GM04503 (cell line): ENCODE measurements at regions not wholly inside any gene's neighbourhood (a gene's known extent, or its start where the extent isn't known, plus 50 kb on each side); places are given as distances from the start of the nearest gene placed in this dataset.
"Not testable (repeated sequence)": the region's sequence is repeated elsewhere in the genome, so short reads cannot be mapped to it uniquely, and the experiment has no call there.

ENCODE experiments used
- DNase-seq: peaks from one replicate; pipeline ENCODE4 v3.0.0-alpha.2; 2012; ENCODE audit warnings: low read depth

DNA sequence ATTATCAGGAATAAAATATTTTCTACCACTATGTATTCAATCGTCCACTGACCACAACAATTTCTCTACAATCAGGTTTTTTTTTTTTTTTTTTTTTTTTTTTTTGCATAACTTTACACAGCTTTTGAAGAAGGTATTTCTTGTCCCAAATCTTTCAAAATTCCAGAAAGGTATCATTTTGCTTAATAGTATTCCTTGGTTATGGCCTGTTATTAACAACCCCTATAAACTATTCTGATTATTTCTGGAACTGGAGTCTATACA lies 145.3 kb downstream of the ALX1 start:
- DNase-seq, result no peak

DNA sequence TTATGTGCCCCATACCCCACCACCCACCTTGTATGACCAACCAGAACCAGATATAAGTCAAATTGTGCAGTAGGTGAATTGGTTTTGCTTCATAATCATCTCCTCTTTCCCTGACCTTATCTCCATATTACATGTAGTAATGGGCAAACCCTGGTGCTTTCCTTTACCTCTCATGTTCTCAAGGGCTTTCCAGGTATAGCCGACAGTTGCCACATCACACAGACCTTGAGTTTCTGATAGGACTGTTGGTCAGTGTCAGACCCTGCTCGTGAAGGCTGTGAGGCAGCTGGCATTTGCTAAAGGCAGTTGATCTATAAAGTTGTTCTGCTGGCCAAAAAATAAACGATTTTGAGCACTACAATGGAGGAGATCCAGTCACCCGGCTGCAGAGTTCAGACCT lies 145.9 kb downstream of the ALX1 start:
- DNase-seq, result no peak

DNA sequence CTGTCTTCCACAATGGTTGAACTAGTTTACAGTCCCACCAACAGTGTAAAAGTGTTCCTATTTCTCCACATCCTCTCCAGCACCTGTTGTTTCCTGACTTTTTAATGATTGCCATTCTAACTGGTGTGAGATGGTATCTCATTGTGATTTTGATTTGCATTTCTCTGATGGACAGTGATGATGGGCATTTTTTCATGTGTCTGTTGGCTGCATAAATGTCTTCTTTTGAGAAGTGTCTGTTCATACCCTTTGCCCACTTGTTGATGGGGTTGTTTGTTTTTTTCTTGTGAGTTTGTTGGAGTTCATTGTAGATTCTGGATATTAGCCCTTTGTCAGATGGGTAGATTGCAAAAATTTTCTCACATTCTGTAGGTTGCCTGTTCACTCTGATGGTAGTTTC lies 153.1 kb downstream of the ALX1 start:
- not testable (repeated sequence) for DNase-seq

DNA sequence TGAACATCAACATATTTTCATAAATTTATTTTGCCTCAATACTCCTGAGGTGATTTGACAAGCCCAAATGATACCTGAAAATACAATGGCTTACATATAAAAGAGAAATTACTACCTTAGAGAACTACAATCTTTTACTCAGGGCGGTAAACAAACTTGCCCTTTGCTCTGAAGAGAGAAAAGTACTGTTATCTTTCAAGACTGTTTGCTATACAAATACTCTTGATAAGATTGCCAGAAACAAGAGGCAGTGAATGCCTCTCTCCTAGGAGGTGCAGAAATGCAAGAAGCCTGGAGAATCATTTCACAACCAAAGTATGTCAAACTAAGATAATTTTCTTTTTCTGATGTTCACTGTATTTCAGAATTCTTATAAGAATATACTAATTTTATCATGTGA lies 160.3 kb downstream of the ALX1 start:
- no peak for DNase-seq

DNA sequence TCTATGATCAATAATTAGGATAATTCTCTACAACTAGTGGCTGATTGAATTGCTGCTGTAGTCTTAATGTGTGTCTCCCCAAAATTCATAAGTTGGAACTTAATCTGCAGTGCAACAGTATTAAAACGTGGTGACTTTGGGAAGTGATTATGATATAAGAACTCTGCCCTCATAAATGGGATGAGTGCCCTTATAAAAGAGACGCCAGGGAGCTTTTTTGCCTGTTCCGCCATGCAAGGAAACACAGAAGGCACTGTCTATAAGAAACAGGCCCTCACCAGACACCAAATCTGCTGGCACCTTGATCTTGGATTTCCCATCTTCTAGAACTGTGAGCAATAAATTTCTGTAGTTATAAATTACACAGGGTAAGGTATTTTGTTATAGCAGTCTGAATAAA lies 161.0 kb downstream of the ALX1 start:
- DNase-seq, result no peak

DNA sequence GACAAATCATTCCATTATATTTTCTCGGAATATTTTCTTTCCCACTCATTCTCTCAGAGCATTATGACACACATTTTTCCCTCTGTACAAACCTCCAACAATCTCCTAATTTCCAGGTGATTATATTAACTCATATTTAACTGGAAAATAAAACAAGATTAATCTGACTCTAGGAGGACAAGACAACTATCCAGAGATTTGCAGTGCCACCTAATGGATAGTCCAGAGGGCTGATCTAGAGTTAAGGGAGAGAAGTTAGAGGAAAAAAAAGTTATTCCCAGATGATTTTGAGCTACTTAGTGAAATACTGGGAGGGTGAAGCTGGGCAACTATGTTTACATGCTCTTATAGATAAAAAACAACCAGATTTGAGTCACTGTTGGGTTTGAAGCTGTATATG lies 161.7 kb downstream of the ALX1 start:
- no peak for DNase-seq

DNA sequence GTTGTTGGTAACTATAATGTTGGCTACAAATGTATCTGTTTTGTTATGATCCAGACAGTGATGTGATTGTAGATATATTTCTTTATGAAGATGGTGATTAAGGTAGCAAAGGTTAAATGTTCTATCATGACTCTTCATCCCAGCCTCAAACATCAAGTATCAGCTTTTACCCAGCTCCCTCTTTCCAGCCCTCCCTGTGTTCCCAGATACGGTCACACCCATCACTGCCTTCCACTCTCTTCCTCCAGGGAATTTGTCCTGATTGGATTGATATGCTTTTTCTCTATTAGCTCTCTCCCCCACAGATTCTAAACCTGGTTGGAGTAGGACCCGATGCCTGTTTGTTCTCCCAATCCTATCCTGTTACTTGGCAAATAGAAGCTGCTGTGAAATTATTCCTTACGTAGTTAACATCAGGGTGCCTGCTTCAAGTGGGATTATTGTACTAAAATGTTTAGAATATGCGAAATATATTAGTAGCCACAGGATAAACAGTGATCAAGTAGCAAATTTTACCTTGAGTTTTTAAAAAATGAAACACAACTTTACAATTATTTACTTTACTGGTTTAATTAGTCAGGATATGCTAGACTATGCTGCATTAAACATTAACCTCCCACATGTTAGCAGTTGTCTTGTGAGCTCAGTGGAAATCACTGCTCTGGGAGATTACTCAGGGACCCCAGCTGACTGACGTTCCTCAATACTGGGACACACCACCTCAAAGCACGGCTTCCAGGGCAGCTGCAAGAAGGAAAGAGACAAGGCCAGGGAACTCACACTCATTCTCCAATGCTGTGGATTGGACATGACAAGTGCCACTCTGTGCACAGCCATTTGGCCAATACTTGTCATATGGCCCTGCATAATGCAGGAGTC lies 165.3 kb downstream of the ALX1 start:
- no peak for DNase-seq

DNA sequence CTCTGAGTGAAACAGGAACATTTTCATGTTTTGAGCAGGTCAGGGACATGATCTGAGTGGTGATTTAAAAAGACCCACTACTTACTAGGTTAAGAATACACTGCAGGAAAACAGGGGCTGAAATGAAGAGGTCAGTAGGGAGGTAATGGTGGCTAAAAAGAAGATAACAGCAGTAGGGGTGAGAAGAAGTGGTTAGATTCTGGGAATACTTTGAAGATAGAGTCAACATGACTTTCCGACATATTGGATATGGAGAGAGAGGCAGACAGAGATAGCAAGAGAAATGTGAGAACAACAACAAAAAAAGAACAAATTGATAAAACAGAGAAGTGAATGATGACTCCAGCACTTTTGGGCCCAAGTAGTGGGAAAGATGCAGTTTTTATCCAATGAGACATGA lies 168.0 kb downstream of the ALX1 start:
- no peak for DNase-seq

DNA sequence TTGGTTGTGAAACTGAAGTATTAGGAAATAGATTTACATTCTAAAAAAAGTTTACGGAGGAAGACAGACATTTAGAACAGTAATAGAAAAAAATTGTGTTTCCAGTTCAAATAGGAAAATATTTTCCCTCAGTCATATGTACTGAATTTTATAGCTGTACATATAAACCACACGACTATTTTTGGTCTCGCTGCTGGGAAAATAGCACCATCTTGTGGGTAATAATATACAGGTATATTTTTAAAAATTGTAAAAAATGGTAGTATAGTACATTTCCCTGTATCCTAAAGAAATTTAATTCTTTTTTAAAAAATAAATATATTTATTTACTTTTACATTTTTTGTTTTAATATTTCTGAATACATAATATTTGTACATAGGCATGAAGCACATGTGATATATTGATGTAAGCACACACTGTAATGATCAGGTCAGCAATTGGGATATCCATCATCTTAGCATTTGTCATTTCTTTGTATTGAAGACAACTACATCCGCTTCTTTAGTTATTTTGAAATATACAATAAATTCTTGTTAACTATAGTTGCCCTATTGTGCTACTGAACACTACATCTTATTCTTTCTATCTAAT lies 168.6 kb downstream of the ALX1 start:
- no peak for DNase-seq

DNA sequence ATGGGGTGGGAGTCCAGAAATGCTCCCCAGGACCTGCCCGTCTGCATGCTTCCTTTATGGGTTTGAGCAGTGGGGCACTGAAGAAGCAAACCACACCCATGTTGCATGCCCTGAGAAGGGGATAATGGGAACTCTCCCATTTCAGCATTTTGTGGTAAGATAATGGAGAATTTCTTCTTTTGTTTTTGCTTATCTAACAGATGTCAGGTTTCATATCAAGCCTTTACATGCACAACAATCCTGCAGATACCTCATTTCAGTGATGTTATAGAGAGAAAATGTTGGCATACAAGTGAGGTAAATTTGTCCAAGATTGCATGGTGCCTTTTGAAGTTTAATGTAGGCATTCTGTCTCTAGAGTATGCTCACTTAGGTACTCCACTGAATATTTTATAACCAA lies 177.0 kb downstream of the ALX1 start:
- no peak for DNase-seq

DNA sequence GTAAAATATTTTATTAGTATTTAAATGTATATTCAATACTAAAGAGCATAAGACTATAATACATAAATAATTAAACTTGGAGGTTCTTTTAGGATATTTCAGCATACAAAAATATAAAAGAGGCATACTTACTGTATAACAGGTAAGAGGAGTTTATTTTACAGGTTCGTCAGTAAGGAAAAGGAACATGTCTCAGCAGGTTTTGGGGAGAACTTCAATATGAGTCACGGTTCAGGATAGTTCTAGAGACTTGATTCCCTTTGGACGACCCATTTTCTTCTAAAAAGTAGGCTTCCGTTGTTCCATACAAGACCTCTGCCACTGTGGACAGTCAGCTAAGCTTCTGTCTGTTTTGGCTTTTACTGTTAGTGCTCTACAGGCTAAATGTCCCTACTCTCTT lies 181.1 kb downstream of the ALX1 start:
- DNase-seq, result no peak

DNA sequence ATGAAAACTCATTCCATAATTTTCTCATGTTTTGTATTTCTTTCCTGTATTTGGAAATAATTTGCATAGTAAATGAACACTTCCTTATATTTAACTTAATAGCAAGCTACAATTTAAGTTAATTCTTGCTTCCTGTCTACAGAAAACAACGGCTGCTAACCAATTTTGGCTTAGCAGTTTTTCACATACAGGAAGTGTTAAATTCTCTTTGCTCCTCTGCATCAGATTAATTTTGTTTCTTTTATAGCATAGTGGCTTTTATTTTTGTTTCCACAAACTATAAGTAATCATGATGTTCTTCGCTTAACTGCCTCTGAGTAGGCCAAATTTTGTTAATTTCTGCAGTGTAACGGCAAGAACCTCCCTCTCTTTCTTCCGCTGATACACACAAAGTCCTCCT lies 182.9 kb downstream of the ALX1 start:
- DNase-seq, result no peak

DNA sequence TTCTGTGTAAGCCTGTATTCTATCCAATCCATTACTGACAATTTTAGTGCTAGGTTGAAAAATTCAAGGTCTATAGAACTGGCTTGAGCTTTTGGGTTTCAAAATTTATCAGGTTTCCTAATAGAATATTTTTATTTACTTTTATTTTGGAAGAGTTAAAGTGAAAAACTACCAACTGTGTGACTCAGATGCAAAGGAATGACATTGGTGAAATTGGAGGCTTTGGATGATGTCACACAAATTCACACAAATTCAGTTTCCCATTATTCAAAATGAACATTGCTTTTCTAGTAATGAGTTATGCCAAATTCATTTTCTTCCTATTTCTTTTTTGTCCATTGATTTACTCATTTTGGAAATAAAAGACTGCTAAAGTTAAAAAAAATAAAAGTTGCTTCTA lies 186.9 kb downstream of the ALX1 start:
- DNase-seq, result no peak

DNA sequence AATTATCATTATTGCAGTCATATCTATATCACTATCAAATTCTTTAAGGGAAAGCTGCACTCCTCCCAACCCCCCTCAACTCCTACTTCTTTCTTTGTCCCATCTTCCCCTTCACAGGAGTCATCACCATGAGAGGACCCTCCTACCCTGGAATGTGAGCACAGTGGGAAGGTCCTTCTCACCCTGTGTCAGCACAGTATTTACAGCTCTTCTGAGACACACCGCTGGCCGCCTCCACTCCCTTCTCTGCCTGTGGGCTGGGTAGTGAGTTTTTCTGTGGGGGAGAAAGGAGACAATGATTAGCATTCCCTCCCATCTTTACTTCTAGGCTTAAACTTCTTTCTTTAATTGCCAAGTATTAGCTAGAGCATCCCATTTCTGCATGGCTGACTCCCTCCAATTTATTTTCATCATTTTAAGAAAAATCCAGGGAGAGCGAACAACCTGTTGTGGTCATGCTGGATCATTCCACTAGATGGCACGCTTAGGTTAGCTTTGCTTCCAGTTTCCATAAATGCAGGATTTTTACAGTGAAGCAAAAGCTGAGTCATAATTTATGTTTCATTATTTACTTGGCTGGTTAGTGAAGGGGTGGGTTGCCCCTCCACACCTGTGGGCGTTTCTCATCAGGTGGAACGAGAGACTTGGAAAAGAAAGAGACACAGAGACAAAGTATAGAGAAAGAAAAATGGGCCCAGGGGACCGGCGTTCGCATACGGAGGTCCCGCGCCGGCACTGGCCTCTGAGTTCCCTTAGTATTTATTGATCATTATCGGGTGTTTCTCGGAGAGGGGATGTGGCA lies 188.5 kb downstream of the ALX1 start:
- DNase-seq, result peak; percentile 4

DNA sequence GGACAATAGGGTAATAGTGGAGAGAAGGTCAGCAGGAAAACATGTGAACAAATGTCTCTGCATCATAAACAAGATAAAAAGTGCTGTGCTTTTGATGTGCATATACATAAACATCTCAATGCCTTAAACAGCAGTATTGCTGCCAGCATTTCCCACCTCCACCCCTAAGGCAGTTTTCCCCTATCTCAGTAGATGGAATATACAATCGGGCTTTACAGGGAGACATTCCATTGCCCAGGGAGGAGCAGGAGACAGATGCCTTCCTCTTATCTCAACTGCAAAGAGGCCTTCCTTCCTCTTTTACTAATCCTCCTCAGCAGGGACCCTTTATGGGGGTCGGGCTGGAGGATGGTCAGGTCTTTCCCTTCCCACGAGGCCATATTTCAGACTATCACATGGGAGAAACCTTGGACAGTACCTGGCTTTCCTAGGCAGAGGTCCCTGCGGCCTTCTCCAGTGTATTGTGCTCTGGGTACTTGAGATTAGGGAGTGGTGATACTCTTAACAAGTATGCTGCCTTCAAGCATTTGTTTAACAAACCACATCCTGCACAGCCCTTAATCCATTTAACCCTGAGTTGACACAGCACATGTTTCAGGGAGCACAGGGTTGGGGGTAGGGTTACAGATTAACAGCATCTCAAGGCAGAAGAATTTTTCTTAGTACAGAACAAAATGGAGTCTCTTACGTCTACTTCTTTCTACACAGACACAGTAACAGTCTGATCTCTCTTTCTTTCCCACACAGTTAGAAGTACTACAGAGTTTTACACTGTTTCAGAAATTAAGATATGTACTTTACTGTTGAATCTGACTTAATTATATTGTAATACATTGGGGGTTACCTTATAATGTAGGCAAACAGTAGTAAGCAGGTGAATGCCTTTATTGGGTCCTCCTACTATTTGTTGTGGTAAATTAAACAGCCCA lies 189.4 kb downstream of the ALX1 start:
- DNase-seq, result not testable (repeated sequence)

DNA sequence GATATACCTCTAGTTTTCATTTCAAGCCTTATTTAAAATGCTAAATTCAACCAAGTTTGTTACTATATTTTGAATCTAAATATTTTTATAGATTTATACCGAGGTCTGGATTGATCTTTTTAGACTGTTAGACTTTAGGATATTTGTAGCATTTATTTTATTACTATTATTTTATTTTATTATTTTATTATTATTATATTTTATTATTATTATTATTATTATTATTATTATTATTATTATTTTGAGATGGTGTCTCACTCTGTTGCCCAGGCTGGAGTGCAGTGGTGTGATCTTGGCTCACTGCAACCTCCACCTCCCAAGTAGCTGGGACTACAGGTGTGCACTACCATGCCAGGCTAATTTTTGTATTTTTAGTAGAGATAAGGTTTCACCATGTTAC lies 195.3 kb downstream of the ALX1 start:
- DNase-seq, result not testable (repeated sequence)

DNA sequence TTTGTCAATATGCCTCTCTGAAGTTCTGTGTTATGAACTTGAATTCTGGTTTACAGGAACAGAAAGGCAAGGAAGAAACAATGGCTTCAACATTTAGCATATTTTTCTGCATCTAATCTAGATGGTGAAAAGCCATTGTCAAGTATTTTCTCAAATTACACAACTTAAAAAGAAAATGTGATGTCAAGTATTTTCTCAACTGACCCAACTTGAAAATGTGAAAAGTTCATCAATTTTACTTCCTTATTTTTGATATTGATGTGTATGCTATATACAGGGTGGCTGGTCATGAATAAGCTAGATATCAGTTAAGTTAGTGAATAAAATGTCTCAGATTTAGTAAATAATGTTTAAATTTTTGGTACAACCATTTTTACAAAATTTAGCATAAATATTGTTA lies 196.7 kb downstream of the ALX1 start:
- no peak for DNase-seq

DNA sequence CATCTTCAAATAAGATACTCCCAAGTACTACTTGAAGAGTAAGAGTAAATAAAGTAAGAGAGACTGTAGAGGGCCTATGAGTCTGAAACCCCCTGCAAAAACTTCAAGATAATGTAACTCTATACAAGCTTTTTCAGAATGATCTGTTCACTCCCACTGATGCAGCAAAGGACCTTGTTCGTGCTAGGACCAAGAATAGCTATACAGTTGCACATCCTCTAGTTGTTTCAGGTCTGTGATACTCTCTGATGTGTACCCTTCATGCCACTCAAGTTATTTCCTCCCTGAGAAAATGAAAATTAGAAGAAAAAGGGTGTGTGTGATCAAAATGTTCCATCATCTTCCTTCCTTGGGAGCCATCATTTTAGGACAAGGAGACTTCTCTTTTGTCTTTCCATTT lies 204.4 kb downstream of the ALX1 start:
- DNase-seq, result no peak

DNA sequence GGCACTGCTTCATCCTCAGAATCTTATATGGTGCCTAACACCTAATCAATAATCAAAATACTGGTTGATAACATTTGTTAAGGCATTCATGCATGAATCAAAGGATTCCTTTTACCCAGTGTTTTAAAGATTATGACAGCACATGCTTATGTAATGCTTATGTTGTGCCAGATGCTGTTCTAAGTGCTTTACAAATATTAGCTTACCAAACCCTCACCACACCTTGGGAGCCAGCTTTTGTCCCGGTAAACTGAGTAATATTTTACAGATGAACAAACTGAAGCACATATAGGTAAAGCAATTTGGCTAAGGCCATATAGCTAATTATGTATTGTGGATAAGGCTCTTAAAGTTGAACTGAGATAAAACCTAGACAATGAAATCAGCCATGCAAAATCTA lies 209.2 kb downstream of the ALX1 start:
- DNase-seq, result no peak

DNA sequence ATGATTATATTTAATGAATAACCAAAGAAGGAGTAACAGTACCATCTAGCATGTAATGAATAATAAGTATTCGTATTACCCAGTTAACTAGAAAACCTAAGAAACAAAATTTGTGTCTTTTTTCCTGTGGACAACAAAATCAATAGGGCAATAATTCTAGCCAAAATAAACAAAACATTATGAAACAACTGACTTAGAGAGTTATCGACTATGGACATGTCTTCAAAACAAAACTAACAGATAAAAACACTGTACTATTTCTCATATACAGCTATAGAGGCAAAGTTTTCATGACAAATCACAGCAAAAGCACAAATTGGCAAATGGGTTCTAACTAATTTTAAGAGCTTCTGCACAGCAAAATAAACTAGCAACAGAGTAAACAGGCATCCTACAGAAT lies 224.1 kb downstream of the ALX1 start:
- DNase-seq, result no peak

DNA sequence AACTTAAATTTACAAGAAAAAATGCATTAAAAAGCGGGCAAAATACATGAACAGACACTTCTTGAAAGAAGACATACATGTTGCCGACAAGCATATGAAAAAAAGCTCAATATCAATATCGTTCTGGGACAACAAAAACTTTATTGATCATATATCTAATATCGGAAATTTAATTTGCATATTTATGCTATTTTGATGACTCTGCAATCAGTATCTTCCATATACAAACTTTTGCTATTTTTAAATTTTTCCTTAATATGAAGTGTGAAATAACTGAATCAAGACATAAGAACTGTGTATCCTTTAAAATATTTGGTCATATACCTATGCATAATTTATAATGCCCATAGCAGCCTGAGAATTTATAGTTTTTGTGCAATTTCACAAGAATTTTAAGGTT lies 224.6 kb downstream of the ALX1 start:
- DNase-seq, result no peak

DNA sequence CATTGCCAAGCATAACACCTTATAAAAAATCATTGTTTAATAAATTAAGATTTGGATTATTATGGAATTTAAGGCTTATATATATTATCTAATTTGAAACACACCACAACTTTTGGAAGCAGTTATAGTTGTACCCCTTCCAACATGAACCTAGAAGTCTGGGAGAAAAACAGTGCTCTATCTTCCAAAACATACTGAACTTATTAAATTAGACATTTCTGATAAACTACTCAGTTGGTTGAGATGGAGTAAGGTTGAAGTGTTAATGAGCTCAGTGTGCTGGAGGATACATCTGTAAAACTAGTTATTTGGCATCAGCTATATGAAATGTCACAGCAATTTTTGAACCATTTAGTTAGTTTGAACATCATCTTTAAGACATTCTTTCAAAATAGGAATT lies 227.4 kb downstream of the ALX1 start:
- DNase-seq, result no peak
